GM03348 (cell line): ENCODE measurements at regions not wholly inside any gene's neighbourhood (a gene's known extent, or its start where the extent isn't known, plus 50 kb on each side); places are given as distances from the start of the nearest gene placed in this dataset.

ENCODE experiments used
- DNase-seq: peaks from one replicate; pipeline ENCODE4 v3.0.0; 2012; ENCODE audit warnings: low spot score

- no peak for DNase-seq
Observed at GRCh38 chr7:116148108-116148507, 62.2 kb upstream of the TES start.

- no peak for DNase-seq
Observed at GRCh38 chr7:116148626-116149025, 61.7 kb upstream of the TES start.

DNA sequence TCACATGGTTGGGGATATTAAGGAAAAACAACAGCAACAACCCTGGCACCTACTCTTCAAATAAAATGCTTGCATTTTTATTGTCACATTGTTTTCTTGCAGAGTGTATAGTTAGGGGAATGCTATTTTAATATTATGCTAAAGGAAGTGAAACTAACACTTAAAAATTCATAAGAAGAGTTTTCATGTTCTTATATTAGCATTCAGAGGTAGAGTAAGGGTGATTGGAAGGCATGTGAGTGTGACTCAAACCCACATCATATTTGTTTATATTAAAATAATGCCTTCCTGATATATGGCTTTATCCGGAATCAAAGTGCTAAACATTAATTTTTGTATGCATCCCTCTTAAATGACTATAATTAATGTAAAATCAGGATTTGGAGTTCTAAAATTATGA lies 59.8 kb upstream of the TES start:
- no peak for DNase-seq

- DNase-seq = no peak
Observed at GRCh38 chr7:116152276-116152675, 58.1 kb upstream of the TES start.

GRCh38 chr7:116153050-116153449 lies 57.3 kb upstream of the TES start:
- no peak for DNase-seq

GRCh38 chr7:116159711-116160110 lies 50.6 kb upstream of the TES start:
- no peak for DNase-seq
